Activated B cell treated with CpG ODN at 0.5 μM for 24 hours (primary cell): ENCODE measurements at regions not wholly inside any gene's neighbourhood (a gene's known extent, or its start where the extent isn't known, plus 50 kb on each side); places are given as distances from the start of the nearest gene placed in this dataset.
"Not testable (repeated sequence)": the region's sequence is repeated elsewhere in the genome, so short reads cannot be mapped to it uniquely, and the experiment has no call there.

Experiments used
- ATAC-seq: fragments of 200-7000 bp; cut with Tn5 transposase; one replicate; pipeline ENCODE4 v1.10.0; 2021; ENCODE audit warnings: low read depth, mild to moderate bottlenecking, moderate library complexity
- CTCF ChIA-PET: fragments of 350-600 bp; sonication (Branson Sonifier 250); formaldehyde crosslinking; loops from one replicate; lab custom pipeline; 2021; ENCODE audit warnings: antibody characterized with exemption; lab: Charles Lee
- POLR2A ChIA-PET: fragments of 350-600 bp; sonication (Branson Sonifier 250); formaldehyde crosslinking; loops from one replicate; lab custom pipeline; 2021; ENCODE audit warnings: antibody characterized with exemption; lab: Charles Lee
- DNase-seq: peaks from one replicate; pipeline ENCODE4 v3.0.0; 2022
- H3K27ac Mint-ChIP-seq: one replicate; pipeline ENCODE4 v1.8.0; 2020; ENCODE audit warnings: mixed read lengths
- H3K27me3 Mint-ChIP-seq: one replicate; pipeline ENCODE4 v1.8.0; 2021; ENCODE audit warnings: mixed read lengths
- H3K36me3 Mint-ChIP-seq: one replicate; pipeline ENCODE4 v1.8.0; 2021; ENCODE audit warnings: low read depth, mixed read lengths
- H3K4me1 Mint-ChIP-seq: one replicate; pipeline ENCODE4 v1.8.0; 2021; ENCODE audit warnings: mixed read lengths
- H3K4me3 Mint-ChIP-seq: one replicate; pipeline ENCODE4 v1.8.0; 2020; ENCODE audit warnings: mild to moderate bottlenecking, mixed read lengths
- H3K9me3 Mint-ChIP-seq: one replicate; pipeline ENCODE4 v1.8.0; 2020; ENCODE audit warnings: mixed read lengths
- CTCF ChIP-seq: fragments of 200-600 bp; IDR thresholded peaks from one replicate; pipeline ENCODE4 v1.8.0; 2022; ENCODE audit warnings: antibody characterized with exemption, mild to moderate bottlenecking
- intact Hi-C: fragments of 100-400 bp; cut with micrococcal nuclease; formaldehyde crosslinking; loops from one replicate; pipeline ENCODE4 v1.15.1; 2024

- TF ChIP-seq CTCF: no peak
- H3K4me3 Mint-ChIP-seq: no peak overlapping the region
- DNase-seq (no peak), ATAC-seq (no peak)
- no peak overlapping the region for H3K27ac Mint-ChIP-seq
- CTCF ChIA-PET: no interaction called here
- POLR2A ChIA-PET: no interaction called here
- H3K4me1 Mint-ChIP-seq: peaks cover 49% of the 10 kb centered on the region
- intact Hi-C loops: loop anchor here (2.0 to 10.0 kb wide), 3 partner anchors 17 to 305 kb away; no protein-coding TSS in a partner anchor
- H3K9me3 Mint-ChIP-seq: peaks cover 18% of the 10 kb centered on the region
- H3K27me3 Mint-ChIP-seq: no peaks in the 10 kb centered on the region
- H3K36me3 Mint-ChIP-seq: peaks cover 12% of the 10 kb centered on the region
These were observed 104.5 kb upstream of the SATB1 start for GRCh38 chr3:18529631-18530030.

GRCh38 chr3:18527691-18528090 lies 102.6 kb upstream of the SATB1 start:
- intact Hi-C loops: no loop called here
- Mint-ChIP-seq H3K27me3 (no peaks in the 10 kb centered on the region), H3K4me1 (peaks cover 42% of the 10 kb centered on the region), H3K36me3 (peaks cover 16% of the 10 kb centered on the region), H3K4me3 (peak overlapping the region; percentile 13), H3K9me3 (peaks cover 25% of the 10 kb centered on the region), H3K27ac (no peak overlapping the region)
- ChIA-PET POLR2A (no interaction called here), CTCF (interaction anchor here (1.3 kb wide), 1 partner anchor 32 kb away, joined by 4 read pairs; no protein-coding TSS in a partner anchor)
- ATAC-seq: no peak
- no peak for TF ChIP-seq CTCF
- no peak for DNase-seq

DNA sequence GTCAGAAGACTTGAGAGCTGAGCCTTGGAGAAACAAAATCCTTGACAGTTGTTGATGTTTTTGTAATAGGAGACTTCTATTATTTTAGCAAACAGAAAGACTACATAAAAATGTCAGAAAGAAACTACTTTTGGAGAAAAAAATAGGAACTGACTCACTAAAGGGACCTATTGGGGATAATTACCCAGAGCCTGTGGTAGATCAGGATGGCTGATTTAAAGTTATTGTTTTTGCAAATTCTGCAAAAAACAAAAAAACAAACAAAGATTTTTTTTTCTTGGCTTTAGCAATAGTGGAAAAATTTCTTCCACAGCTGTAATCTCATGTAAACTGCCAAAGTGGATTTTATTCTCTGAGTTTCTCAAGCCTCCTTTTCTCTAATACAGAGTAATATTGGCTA lies 101.5 kb upstream of the SATB1 start:
- no peak for TF ChIP-seq CTCF

GRCh38 chr3:18516170-18516569 lies 91.0 kb upstream of the SATB1 start:
- POLR2A ChIA-PET, H3K36me3 Mint-ChIP-seq, H3K9me3 Mint-ChIP-seq, ATAC-seq, H3K4me3 Mint-ChIP-seq, CTCF ChIA-PET, H3K27ac Mint-ChIP-seq, DNase-seq, H3K27me3 Mint-ChIP-seq, intact Hi-C loops: not testable (repeated sequence)
- peaks cover 19% of the 10 kb centered on the region for H3K4me1 Mint-ChIP-seq

More for the DNA sequence above, 101.5 kb upstream of the SATB1 start:
- H3K27ac Mint-ChIP-seq: no peak overlapping the region
- ATAC-seq: no peak
- H3K4me3 Mint-ChIP-seq: no peak overlapping the region
- ChIA-PET CTCF (no interaction called here), POLR2A (no interaction called here)
- H3K27me3 Mint-ChIP-seq: no peaks in the 10 kb centered on the region
- peaks cover 24% of the 10 kb centered on the region for H3K9me3 Mint-ChIP-seq
- H3K4me1 Mint-ChIP-seq: peaks cover 37% of the 10 kb centered on the region
- intact Hi-C loops: no loop called here
- H3K36me3 Mint-ChIP-seq: peaks cover 16% of the 10 kb centered on the region
- no peak for DNase-seq

- ATAC-seq (no peak), DNase-seq (no peak)
- peaks cover 27% of the 10 kb centered on the region for H3K4me1 Mint-ChIP-seq
- no peaks in the 10 kb centered on the region for H3K36me3 Mint-ChIP-seq
- intact Hi-C loops: loop anchor here (2.0 kb wide), 1 partner anchor 18 kb away; no protein-coding TSS in a partner anchor
- ChIA-PET CTCF (no interaction called here), POLR2A (no interaction called here)
- no peak for TF ChIP-seq CTCF
- no peak overlapping the region for H3K27ac Mint-ChIP-seq
- H3K4me3 Mint-ChIP-seq: no peak overlapping the region
- H3K9me3 Mint-ChIP-seq: no peaks in the 10 kb centered on the region
- H3K27me3 Mint-ChIP-seq: no peaks in the 10 kb centered on the region
These were observed 88.0 kb upstream of the SATB1 start for GRCh38 chr3:18513091-18513490.

DNA sequence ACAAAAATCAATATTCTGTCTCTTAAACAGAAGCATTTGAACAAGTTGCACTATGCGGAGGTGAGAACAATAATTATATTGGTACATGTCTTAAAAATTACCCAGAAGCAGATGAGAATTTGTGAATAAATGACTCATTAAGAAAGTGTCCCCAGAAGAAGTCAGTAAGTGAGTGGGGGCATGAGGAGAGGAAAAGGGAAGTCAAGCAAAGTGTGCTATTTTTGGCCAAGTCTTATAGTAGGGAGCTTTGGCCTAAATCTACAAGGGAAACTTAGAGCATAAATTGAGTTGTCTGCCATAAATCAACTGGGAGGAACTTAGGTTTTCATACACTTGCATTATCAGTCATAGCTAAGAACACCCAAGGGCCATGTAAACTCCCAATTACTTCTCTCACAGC lies 86.9 kb upstream of the SATB1 start:
- H3K27ac Mint-ChIP-seq: no peak overlapping the region
- no peak for TF ChIP-seq CTCF
- CTCF ChIA-PET: no interaction called here
- POLR2A ChIA-PET: interaction anchor here (1.3 kb wide), 3 partner anchors 13 to 89 kb away, joined by 3 to 5 read pairs (median 4); no protein-coding TSS in a partner anchor
- H3K4me1 Mint-ChIP-seq: peaks cover 34% of the 10 kb centered on the region
- no peaks in the 10 kb centered on the region for H3K9me3 Mint-ChIP-seq
- no peaks in the 10 kb centered on the region for H3K27me3 Mint-ChIP-seq
- H3K36me3 Mint-ChIP-seq: no peaks in the 10 kb centered on the region
- DNase-seq (no peak), ATAC-seq (peak; percentile 84)
- no peak overlapping the region for H3K4me3 Mint-ChIP-seq
- intact Hi-C loops: loop anchor here (2.0 kb wide), 1 partner anchor 19 kb away; no protein-coding TSS in a partner anchor
